Bronchial epithelial cell (primary cell): ENCODE measurements at regions not wholly inside any gene's neighbourhood (a gene's known extent, or its start where the extent isn't known, plus 50 kb on each side); places are given as distances from the start of the nearest gene placed in this dataset.
A peak's percentile ranks its signal among the peaks of the same experiment; 100 is the strongest.

ENCODE experiments used
- DNase-seq: peaks from one replicate; pipeline ENCODE4 v3.0.0-alpha.2; 2010; ENCODE audit warnings: low read depth
- FAIRE-seq: peaks from 2 replicates; lab custom pipeline; 2011; peaks lifted over from hg19 to GRCh38; lab: Jason Lieb, UNC
- H3K27me3 ChIP-seq: 2 replicates; pipeline ENCODE4 v1.5.1; 2011; ENCODE audit warnings: low read length; ENCODE audit not compliant: control insufficient read depth, insufficient read depth
- H3K36me3 ChIP-seq: 2 replicates; pipeline ENCODE4 v1.5.1; 2011; ENCODE audit warnings: low read length; ENCODE audit not compliant: control insufficient read depth, insufficient read depth
- H3K4me3 ChIP-seq: 2 replicates; pipeline ENCODE4 v1.5.1; 2011; ENCODE audit warnings: mild to moderate bottlenecking, low read depth, low read length, control low read depth
- CTCF ChIP-seq: IDR thresholded peaks from 2 replicates; pipeline ENCODE4 v1.5.1; 2011; ENCODE audit warnings: mild to moderate bottlenecking, moderate library complexity, low read length, control low read depth, inconsistent platforms; ENCODE audit not compliant: insufficient read depth, severe bottlenecking

DNA sequence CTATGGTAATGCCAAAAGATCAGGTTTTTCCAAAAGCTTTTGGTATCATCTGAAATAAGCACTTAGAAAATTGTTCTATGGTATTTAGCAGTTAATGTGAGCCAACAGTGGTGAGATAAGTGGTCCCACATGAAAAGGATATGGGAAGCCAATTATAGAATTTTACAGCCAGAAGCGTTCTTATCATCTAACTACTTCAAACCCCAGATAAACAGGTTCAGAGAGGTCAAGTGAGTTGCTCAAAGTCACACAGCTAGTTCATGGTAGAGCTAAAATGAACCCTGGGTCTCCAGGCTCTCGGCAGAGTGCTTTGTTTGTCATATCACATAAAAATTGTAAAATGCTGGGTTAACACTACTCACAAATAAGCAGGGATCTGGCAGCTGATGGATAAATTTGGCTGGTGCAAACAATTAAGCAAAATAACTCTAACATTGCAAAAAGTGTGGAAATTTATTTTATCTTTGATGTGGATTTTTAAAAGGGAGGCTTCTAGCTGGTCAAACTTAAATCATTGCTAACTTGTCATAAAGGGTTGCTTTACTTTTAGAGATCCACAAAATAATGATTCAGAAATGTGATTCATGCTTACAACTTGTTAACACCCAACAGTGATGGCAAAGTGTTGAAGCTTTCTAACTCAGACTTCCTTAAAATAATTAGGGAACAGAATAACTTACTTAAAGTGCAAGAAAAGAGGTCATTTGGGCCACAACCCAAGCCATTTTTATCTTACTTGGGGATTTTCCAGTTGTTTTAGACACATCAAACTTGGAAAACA is 202.8 kb upstream of the TBC1D5 start:
- no peaks in the 10 kb centered on the region for H3K27me3 ChIP-seq
- DNase-seq = peak; percentile 61
- no peak for TF ChIP-seq CTCF

DNA sequence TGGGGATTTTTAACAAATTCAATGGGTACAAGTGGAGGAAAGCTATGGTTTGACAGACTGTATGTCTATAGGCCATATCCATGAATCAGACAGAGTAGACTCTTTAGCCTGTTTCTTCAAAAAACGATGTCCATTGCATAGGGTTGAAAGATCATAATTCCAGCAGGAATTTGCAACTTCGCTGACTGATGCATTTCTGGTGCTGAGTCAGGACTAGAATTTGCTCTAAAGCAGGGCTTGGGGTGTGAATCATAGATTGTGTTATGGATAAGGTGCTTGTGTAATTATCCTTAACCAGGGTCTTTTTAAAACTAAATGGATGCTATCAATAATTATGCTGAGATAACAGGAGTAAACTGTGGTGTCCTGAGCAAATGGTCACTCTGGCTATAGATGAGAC is 200.4 kb upstream of the TBC1D5 start:
- peak; percentile 55 for DNase-seq
- no peak for FAIRE-seq
- no peak for TF ChIP-seq CTCF
- H3K4me3 ChIP-seq = no peak overlapping the region
- H3K27me3 ChIP-seq = no peaks in the 10 kb centered on the region
- no peaks in the 10 kb centered on the region for H3K36me3 ChIP-seq

More for the DNA sequence above, 202.8 kb upstream of the TBC1D5 start:
- FAIRE-seq = no peak
- no peak overlapping the region for H3K4me3 ChIP-seq
- H3K36me3 ChIP-seq = no peaks in the 10 kb centered on the region

DNA sequence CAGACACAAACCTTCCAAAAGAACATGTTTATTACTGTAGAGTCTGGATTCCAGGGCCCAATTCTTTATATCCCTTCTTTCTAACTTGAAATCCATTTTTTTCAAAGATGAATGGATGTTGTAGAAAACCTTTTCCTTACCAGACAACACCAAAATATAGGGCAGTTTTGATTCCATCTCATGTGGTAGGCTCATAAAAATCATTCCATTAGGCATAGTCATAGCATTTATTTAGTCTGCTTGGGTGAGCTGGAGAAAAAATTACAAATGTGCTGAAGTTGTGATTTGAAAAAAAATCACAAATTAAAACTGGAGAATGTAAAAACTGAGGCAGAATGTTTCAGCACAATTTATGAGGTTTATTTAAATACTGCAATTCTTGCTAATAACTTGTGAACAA is 199.3 kb upstream of the TBC1D5 start:
- TF ChIP-seq CTCF = no peak
- DNase-seq = no peak
- no peaks in the 10 kb centered on the region for H3K36me3 ChIP-seq
- no peaks in the 10 kb centered on the region for H3K27me3 ChIP-seq
- FAIRE-seq = no peak
- no peak overlapping the region for H3K4me3 ChIP-seq

- Histone ChIP-seq H3K27me3 (no peaks in the 10 kb centered on the region), H3K36me3 (no peaks in the 10 kb centered on the region), H3K4me3 (no peak overlapping the region)
- no peak for TF ChIP-seq CTCF
- no peak for DNase-seq
- FAIRE-seq = no peak
Observed at GRCh38 chr3:17941152-17941551, 198.7 kb upstream of the TBC1D5 start.

GRCh38 chr3:17939157-17939556 is 196.7 kb upstream of the TBC1D5 start:
- H3K36me3 ChIP-seq = no peaks in the 10 kb centered on the region
- no peak for TF ChIP-seq CTCF
- no peaks in the 10 kb centered on the region for H3K27me3 ChIP-seq
- H3K4me3 ChIP-seq = no peak overlapping the region
- DNase-seq = no peak
- no peak for FAIRE-seq

GRCh38 chr3:17938313-17938712 is 195.9 kb upstream of the TBC1D5 start:
- no peak for TF ChIP-seq CTCF
- DNase-seq (no peak), FAIRE-seq (no peak)
- Histone ChIP-seq H3K27me3 (no peaks in the 10 kb centered on the region), H3K36me3 (no peaks in the 10 kb centered on the region), H3K4me3 (no peak overlapping the region)
